K562 (cell line): ENCODE measurements at regions not wholly inside any gene's neighbourhood (a gene's known extent, or its start where the extent isn't known, plus 50 kb on each side); places are given as distances from the start of the nearest gene placed in this dataset.

Experiments used
- ATF7 ChIP-seq: fragments of 450-650 bp; IDR thresholded peaks from 2 replicates; pipeline ENCODE4 v1.7.1; 2014; ENCODE audit warnings: mild to moderate bottlenecking, moderate library complexity
- BRD9 ChIP-seq: fragments of 450-650 bp; IDR thresholded peaks from 2 replicates; pipeline ENCODE4 v1.6.1; 2018; ENCODE audit warnings: low read depth; ENCODE audit not compliant: partially characterized antibody
- CHD4 ChIP-seq: fragments of 200-600 bp; sonication (generic); IDR thresholded peaks from 3 replicates; pipeline ENCODE4 v1.6.1; 2012; ENCODE audit warnings: low read depth, mild to moderate bottlenecking, mixed read lengths, low read length, inconsistent platforms; ENCODE audit not compliant: insufficient read depth, insufficient replicate concordance, poor library complexity, severe bottlenecking
- HBP1 ChIP-seq: fragments of 450-650 bp; formaldehyde crosslinking; IDR thresholded peaks from 2 replicates; pipeline ENCODE4 v1.4.0; 2022; ENCODE audit warnings: missing genetic modification characterization
- HNRNPH1 ChIP-seq: fragments of 200-400 bp; formaldehyde crosslinking; optimal IDR thresholded peaks from 2 replicates; pipeline ENCODE3; 2017; ENCODE audit warnings: low read depth, mild to moderate bottlenecking, low read length, moderate library complexity
- KAT7 ChIP-seq: sonication (generic); formaldehyde crosslinking; IDR thresholded peaks from 2 replicates; pipeline ENCODE4 v1.8.0; 2022; ENCODE audit warnings: missing genetic modification reagents, mild to moderate bottlenecking, borderline replicate concordance
- MNT ChIP-seq, 2 experiments: fragments of 450-650 bp; conservative IDR thresholded peaks; 2 replicates each; pipeline ENCODE4 v1.6.1; 2017; ENCODE audit warnings: mild to moderate bottlenecking in 2 of 2, moderate library complexity in 2 of 2
- MTA2 ChIP-seq: fragments of 450-650 bp; IDR thresholded peaks from 2 replicates; pipeline ENCODE4 v1.6.1; 2016; ENCODE audit warnings: low read depth
- PKNOX1 ChIP-seq: fragments of 450-650 bp; IDR thresholded peaks from 2 replicates; pipeline ENCODE4 v1.6.1; 2016
- POLR3G ChIP-seq: IDR thresholded peaks from 2 replicates; pipeline ENCODE4 v1.6.1; 2011; ENCODE audit not compliant: insufficient read length, insufficient replicate concordance; ENCODE audit errors: extremely low read depth
- TRIM24 ChIP-seq, 2 experiments: fragments of 450-650 bp; IDR thresholded peaks; 2 replicates each; pipeline ENCODE4 v1.6.1; 2016
- TF ChIP-seq, protein P1 (sequence below), 2 experiments: fragments of 450-650 bp; formaldehyde crosslinking in 1 of 2; IDR thresholded peaks; 2 replicates each; pipeline versions ENCODE4 v1.4.0 to v1.6.1; 2014 to 2020; ENCODE audit warnings: mild to moderate bottlenecking in 2 of 2, borderline replicate concordance in 1 of 2, low read depth in 1 of 2
- TF ChIP-seq, protein P2 (sequence below), 3 experiments: IDR thresholded peaks in 2 of 3; conservative IDR thresholded peaks in 1 of 3; 2 replicates each; pipeline ENCODE4 v1.5.1; 2011 to 2012; ENCODE audit warnings: low read length in 3 of 3, mild to moderate bottlenecking in 3 of 3, control low read depth in 2 of 3, improper control_type of control experiment in 1 of 3, inconsistent platforms in 1 of 3, low read depth in 1 of 3, mixed read lengths in 1 of 3, moderate library complexity in 1 of 3; ENCODE audit not compliant: insufficient read depth in 2 of 3

- TF ChIP-seq PKNOX1 (no peak), ATF7 (no peak), HBP1 (CRISPR knock-in tag) (no peak), TRIM24 (IDR thresholded peaks at IDR 0.05) (no peak), MNT (conservative IDR thresholded peaks at IDR 0.05) (no peak), HNRNPH1 (no peak), KAT7 (CRISPR knock-in tag) (no peak), POLR3G (no peak), CHD4 (no peak), BRD9 (no peak), MTA2 (no peak)
- TF ChIP-seq, protein P1, sequence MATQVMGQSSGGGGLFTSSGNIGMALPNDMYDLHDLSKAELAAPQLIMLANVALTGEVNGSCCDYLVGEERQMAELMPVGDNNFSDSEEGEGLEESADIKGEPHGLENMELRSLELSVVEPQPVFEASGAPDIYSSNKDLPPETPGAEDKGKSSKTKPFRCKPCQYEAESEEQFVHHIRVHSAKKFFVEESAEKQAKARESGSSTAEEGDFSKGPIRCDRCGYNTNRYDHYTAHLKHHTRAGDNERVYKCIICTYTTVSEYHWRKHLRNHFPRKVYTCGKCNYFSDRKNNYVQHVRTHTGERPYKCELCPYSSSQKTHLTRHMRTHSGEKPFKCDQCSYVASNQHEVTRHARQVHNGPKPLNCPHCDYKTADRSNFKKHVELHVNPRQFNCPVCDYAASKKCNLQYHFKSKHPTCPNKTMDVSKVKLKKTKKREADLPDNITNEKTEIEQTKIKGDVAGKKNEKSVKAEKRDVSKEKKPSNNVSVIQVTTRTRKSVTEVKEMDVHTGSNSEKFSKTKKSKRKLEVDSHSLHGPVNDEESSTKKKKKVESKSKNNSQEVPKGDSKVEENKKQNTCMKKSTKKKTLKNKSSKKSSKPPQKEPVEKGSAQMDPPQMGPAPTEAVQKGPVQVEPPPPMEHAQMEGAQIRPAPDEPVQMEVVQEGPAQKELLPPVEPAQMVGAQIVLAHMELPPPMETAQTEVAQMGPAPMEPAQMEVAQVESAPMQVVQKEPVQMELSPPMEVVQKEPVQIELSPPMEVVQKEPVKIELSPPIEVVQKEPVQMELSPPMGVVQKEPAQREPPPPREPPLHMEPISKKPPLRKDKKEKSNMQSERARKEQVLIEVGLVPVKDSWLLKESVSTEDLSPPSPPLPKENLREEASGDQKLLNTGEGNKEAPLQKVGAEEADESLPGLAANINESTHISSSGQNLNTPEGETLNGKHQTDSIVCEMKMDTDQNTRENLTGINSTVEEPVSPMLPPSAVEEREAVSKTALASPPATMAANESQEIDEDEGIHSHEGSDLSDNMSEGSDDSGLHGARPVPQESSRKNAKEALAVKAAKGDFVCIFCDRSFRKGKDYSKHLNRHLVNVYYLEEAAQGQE (IDR thresholded peaks at IDR 0.05; ENCODE audit: borderline replicate concordance) = no peak
- TF ChIP-seq, protein P1 (CRISPR knock-in tag; IDR thresholded peaks at IDR 0.05; ENCODE audit: low read depth) = no peak
- TF ChIP-seq, protein P2, sequence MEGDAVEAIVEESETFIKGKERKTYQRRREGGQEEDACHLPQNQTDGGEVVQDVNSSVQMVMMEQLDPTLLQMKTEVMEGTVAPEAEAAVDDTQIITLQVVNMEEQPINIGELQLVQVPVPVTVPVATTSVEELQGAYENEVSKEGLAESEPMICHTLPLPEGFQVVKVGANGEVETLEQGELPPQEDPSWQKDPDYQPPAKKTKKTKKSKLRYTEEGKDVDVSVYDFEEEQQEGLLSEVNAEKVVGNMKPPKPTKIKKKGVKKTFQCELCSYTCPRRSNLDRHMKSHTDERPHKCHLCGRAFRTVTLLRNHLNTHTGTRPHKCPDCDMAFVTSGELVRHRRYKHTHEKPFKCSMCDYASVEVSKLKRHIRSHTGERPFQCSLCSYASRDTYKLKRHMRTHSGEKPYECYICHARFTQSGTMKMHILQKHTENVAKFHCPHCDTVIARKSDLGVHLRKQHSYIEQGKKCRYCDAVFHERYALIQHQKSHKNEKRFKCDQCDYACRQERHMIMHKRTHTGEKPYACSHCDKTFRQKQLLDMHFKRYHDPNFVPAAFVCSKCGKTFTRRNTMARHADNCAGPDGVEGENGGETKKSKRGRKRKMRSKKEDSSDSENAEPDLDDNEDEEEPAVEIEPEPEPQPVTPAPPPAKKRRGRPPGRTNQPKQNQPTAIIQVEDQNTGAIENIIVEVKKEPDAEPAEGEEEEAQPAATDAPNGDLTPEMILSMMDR (IDR thresholded peaks at IDR 0.05 in 2 of 3, conservative IDR thresholded peaks at IDR 0.05 in 1 of 3; ENCODE audit: insufficient read depth in 2 of 3, low read depth in 1 of 3, low read length in 3 of 3) = no peak
Observed at GRCh38 chr6:145415616-145416015, 319.7 kb downstream of the EPM2A start.
